ENCODE measurements at regions not wholly inside any gene's neighbourhood (a gene's known extent, or its start where the extent isn't known, plus 50 kb on each side); places are given as distances from the start of the nearest gene placed in this dataset.

GRCh38 chr18:76657911-76658470, 162.9 kb upstream of the ZNF516 start:
- H3K36me3 ChIP-seq (ENCODE audit: control insufficient read depth, insufficient read depth, low read length, severe bottlenecking): no peaks in the 10 kb centered on the region
- H3K9ac ChIP-seq (ENCODE audit: low read length): no peak overlapping the region
- peaks cover 49% of the 10 kb centered on the region for H3K27me3 ChIP-seq (replicated peaks; ENCODE audit: control insufficient read depth, insufficient read depth, low read length)
- H3K9me3 ChIP-seq (ENCODE audit: control insufficient read depth, low read length): no peaks in the 10 kb centered on the region
- DNase-seq (ENCODE audit: low read depth): no peak
- H3K4me1 ChIP-seq (ENCODE audit: control insufficient read depth, insufficient read depth, low read length): no peaks in the 10 kb centered on the region
- H3K4me3 ChIP-seq (ENCODE audit: low read length): no peak overlapping the region

GRCh38 chr18:76656925-76657827, 162.1 kb upstream of the ZNF516 start:
- no peak overlapping the region for H3K4me3 ChIP-seq (ENCODE audit: low read length)
- H3K9me3 ChIP-seq (ENCODE audit: control insufficient read depth, low read length): no peaks in the 10 kb centered on the region
- H3K36me3 ChIP-seq (ENCODE audit: control insufficient read depth, insufficient read depth, low read length, severe bottlenecking): no peaks in the 10 kb centered on the region
- no peak overlapping the region for H3K9ac ChIP-seq (ENCODE audit: low read length)
- H3K4me1 ChIP-seq (ENCODE audit: control insufficient read depth, insufficient read depth, low read length): no peaks in the 10 kb centered on the region
- DNase-seq (ENCODE audit: low read depth): peak; percentile 14
- peaks cover 49% of the 10 kb centered on the region for H3K27me3 ChIP-seq (replicated peaks; ENCODE audit: control insufficient read depth, insufficient read depth, low read length)

- Histone ChIP-seq H3K9ac (ENCODE audit: low read length) (no peak overlapping the region), H3K4me3 (ENCODE audit: low read length) (no peak overlapping the region), H3K36me3 (ENCODE audit: control insufficient read depth, insufficient read depth, low read length, severe bottlenecking) (no peaks in the 10 kb centered on the region), H3K9me3 (ENCODE audit: control insufficient read depth, low read length) (no peaks in the 10 kb centered on the region), H3K4me1 (ENCODE audit: control insufficient read depth, insufficient read depth, low read length) (no peaks in the 10 kb centered on the region), H3K27me3 (replicated peaks; ENCODE audit: control insufficient read depth, insufficient read depth, low read length) (peaks cover 59% of the 10 kb centered on the region)
- peak; percentile 32 for DNase-seq (ENCODE audit: low read depth)
Observed at GRCh38 chr18:76654577-76654976, 159.5 kb upstream of the ZNF516 start.

- DNase-seq (ENCODE audit: low read depth): no peak
- Histone ChIP-seq H3K27me3 (replicated peaks; ENCODE audit: control insufficient read depth, insufficient read depth, low read length) (peaks cover 28% of the 10 kb centered on the region), H3K9ac (ENCODE audit: low read length) (no peak overlapping the region)
Observed at GRCh38 chr18:76647322-76647721, 152.3 kb upstream of the ZNF516 start.

GRCh38 chr18:76644580-76644979, 149.5 kb upstream of the ZNF516 start:
- Histone ChIP-seq H3K4me3 (ENCODE audit: low read length) (no peak overlapping the region), H3K9ac (ENCODE audit: low read length) (no peak overlapping the region), H3K9me3 (ENCODE audit: control insufficient read depth, low read length) (no peaks in the 10 kb centered on the region), H3K36me3 (ENCODE audit: control insufficient read depth, insufficient read depth, low read length, severe bottlenecking) (no peaks in the 10 kb centered on the region), H3K4me1 (ENCODE audit: control insufficient read depth, insufficient read depth, low read length) (no peaks in the 10 kb centered on the region), H3K27me3 (replicated peaks; ENCODE audit: control insufficient read depth, insufficient read depth, low read length) (peaks cover 14% of the 10 kb centered on the region)
- no peak for DNase-seq (ENCODE audit: low read depth)

More at GRCh38 chr18:76647322-76647721, 152.3 kb upstream of the ZNF516 start:
- no peak overlapping the region for H3K4me3 ChIP-seq (ENCODE audit: low read length)
- no peaks in the 10 kb centered on the region for H3K4me1 ChIP-seq (ENCODE audit: control insufficient read depth, insufficient read depth, low read length)
- H3K9me3 ChIP-seq (ENCODE audit: control insufficient read depth, low read length): no peaks in the 10 kb centered on the region
- no peaks in the 10 kb centered on the region for H3K36me3 ChIP-seq (ENCODE audit: control insufficient read depth, insufficient read depth, low read length, severe bottlenecking)

GRCh38 chr18:76643996-76644395, 149.0 kb upstream of the ZNF516 start:
- no peak for DNase-seq (ENCODE audit: low read depth)
- Histone ChIP-seq H3K27me3 (replicated peaks; ENCODE audit: control insufficient read depth, insufficient read depth, low read length) (peaks cover 14% of the 10 kb centered on the region), H3K4me1 (ENCODE audit: control insufficient read depth, insufficient read depth, low read length) (no peaks in the 10 kb centered on the region), H3K9me3 (ENCODE audit: control insufficient read depth, low read length) (no peaks in the 10 kb centered on the region), H3K9ac (ENCODE audit: low read length) (no peak overlapping the region), H3K36me3 (ENCODE audit: control insufficient read depth, insufficient read depth, low read length, severe bottlenecking) (no peaks in the 10 kb centered on the region), H3K4me3 (ENCODE audit: low read length) (no peak overlapping the region)

- no peaks in the 10 kb centered on the region for H3K4me1 ChIP-seq (ENCODE audit: control insufficient read depth, insufficient read depth, low read length)
- H3K4me3 ChIP-seq (ENCODE audit: low read length): no peak overlapping the region
- peaks cover 16% of the 10 kb centered on the region for H3K27me3 ChIP-seq (replicated peaks; ENCODE audit: control insufficient read depth, insufficient read depth, low read length)
- no peaks in the 10 kb centered on the region for H3K36me3 ChIP-seq (ENCODE audit: control insufficient read depth, insufficient read depth, low read length, severe bottlenecking)
- H3K9me3 ChIP-seq (ENCODE audit: control insufficient read depth, low read length): no peaks in the 10 kb centered on the region
- no peak overlapping the region for H3K9ac ChIP-seq (ENCODE audit: low read length)
- no peak for DNase-seq (ENCODE audit: low read depth)
Observed at GRCh38 chr18:76643199-76643598, 148.2 kb upstream of the ZNF516 start.

- H3K36me3 ChIP-seq (ENCODE audit: control insufficient read depth, insufficient read depth, low read length, severe bottlenecking): no peaks in the 10 kb centered on the region
- no peak for DNase-seq (ENCODE audit: low read depth)
- no peak overlapping the region for H3K9ac ChIP-seq (ENCODE audit: low read length)
- H3K27me3 ChIP-seq (replicated peaks; ENCODE audit: control insufficient read depth, insufficient read depth, low read length): peaks cover 7% of the 10 kb centered on the region
- no peaks in the 10 kb centered on the region for H3K4me1 ChIP-seq (ENCODE audit: control insufficient read depth, insufficient read depth, low read length)
- no peaks in the 10 kb centered on the region for H3K9me3 ChIP-seq (ENCODE audit: control insufficient read depth, low read length)
- no peak overlapping the region for H3K4me3 ChIP-seq (ENCODE audit: low read length)
Observed at GRCh38 chr18:76640438-76640837, 145.4 kb upstream of the ZNF516 start.

GRCh38 chr18:76634564-76634963, 139.5 kb upstream of the ZNF516 start:
- Histone ChIP-seq H3K36me3 (ENCODE audit: control insufficient read depth, insufficient read depth, low read length, severe bottlenecking) (no peaks in the 10 kb centered on the region), H3K9me3 (ENCODE audit: control insufficient read depth, low read length) (no peaks in the 10 kb centered on the region), H3K9ac (ENCODE audit: low read length) (no peak overlapping the region), H3K4me3 (ENCODE audit: low read length) (no peak overlapping the region), H3K27me3 (replicated peaks; ENCODE audit: control insufficient read depth, insufficient read depth, low read length) (peaks cover 9% of the 10 kb centered on the region), H3K4me1 (ENCODE audit: control insufficient read depth, insufficient read depth, low read length) (no peaks in the 10 kb centered on the region)
- DNase-seq (ENCODE audit: low read depth): no peak

- no peaks in the 10 kb centered on the region for H3K9me3 ChIP-seq (ENCODE audit: control insufficient read depth, low read length)
- H3K27me3 ChIP-seq (replicated peaks; ENCODE audit: control insufficient read depth, insufficient read depth, low read length): peaks cover 6% of the 10 kb centered on the region
- DNase-seq (ENCODE audit: low read depth): no peak
Observed at GRCh38 chr18:76633588-76634269, 138.7 kb upstream of the ZNF516 start.

GRCh38 chr18:76627444-76627843, 132.4 kb upstream of the ZNF516 start:
- Histone ChIP-seq H3K4me1 (ENCODE audit: control insufficient read depth, insufficient read depth, low read length) (no peaks in the 10 kb centered on the region), H3K27me3 (replicated peaks; ENCODE audit: control insufficient read depth, insufficient read depth, low read length) (no peaks in the 10 kb centered on the region), H3K9ac (ENCODE audit: low read length) (no peak overlapping the region), H3K9me3 (ENCODE audit: control insufficient read depth, low read length) (no peaks in the 10 kb centered on the region), H3K36me3 (ENCODE audit: control insufficient read depth, insufficient read depth, low read length, severe bottlenecking) (no peaks in the 10 kb centered on the region), H3K4me3 (ENCODE audit: low read length) (no peak overlapping the region)
- DNase-seq (ENCODE audit: low read depth): no peak

More at GRCh38 chr18:76633588-76634269, 138.7 kb upstream of the ZNF516 start:
- Histone ChIP-seq H3K9ac (ENCODE audit: low read length) (no peak overlapping the region), H3K4me1 (ENCODE audit: control insufficient read depth, insufficient read depth, low read length) (no peaks in the 10 kb centered on the region), H3K4me3 (ENCODE audit: low read length) (no peak overlapping the region), H3K36me3 (ENCODE audit: control insufficient read depth, insufficient read depth, low read length, severe bottlenecking) (no peaks in the 10 kb centered on the region)

Measured in adipocyte (in vitro differentiated cells).